ENCODE measurements at regions not wholly inside any gene's neighbourhood (a gene's known extent, or its start where the extent isn't known, plus 50 kb on each side); places are given as distances from the start of the nearest gene placed in this dataset.

DNA sequence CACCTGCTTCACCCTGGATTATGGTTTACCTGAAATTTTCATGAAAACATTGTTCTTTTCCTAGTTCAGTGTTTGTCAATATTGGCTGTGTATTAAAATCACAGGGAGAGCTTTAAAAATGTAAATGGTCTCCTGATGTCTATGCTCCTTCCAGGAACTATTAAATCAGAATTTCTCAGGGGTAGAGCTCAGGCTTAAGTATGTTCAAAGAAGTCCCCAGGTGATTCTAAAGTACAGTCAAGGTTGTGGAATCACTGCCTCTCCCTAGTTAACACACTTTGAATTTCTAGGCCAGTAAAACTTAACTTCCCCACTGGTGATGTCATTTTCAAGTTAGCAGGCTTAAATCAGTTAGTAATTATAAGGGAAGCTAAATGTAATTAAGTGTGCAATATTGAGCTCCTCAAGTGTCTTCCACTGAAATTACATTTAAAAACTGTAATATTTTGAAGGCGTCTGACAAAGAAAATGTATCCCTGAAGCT lies 150.3 kb upstream of the SLC28A3 start:
- TF ChIP-seq GATA2 (IDR thresholded peaks at IDR 0.05; ENCODE audit: low read depth, low read length) (no peak), GATA3 (IDR thresholded peaks at IDR 0.05; ENCODE audit: low read depth, low read length) (no peak)
